Activated CD4-positive, alpha-beta T cell treated with anti-CD3 and anti-CD28 coated beads, Interleukin-2, amount 50 U/mL, for 16 hours (primary cell): ENCODE measurements at regions not wholly inside any gene's neighbourhood (a gene's known extent, or its start where the extent isn't known, plus 50 kb on each side); places are given as distances from the start of the nearest gene placed in this dataset.

Source experiments
- DNase-seq: peaks from one replicate; pipeline ENCODE4 v3.0.0-alpha.2; 2020

- DNase-seq: no peak
Observed at GRCh38 chr21:28263974-28264373, 728.7 kb downstream of the LTN1 start.

GRCh38 chr21:28261298-28261697 is 731.4 kb downstream of the LTN1 start:
- no peak for DNase-seq

- DNase-seq: no peak
Observed at GRCh38 chr21:28257276-28257675, 735.4 kb downstream of the LTN1 start.

- no peak for DNase-seq
Observed at GRCh38 chr21:28256837-28257236, 735.8 kb downstream of the LTN1 start.

GRCh38 chr21:28256420-28256831 is 736.3 kb downstream of the LTN1 start:
- no peak for DNase-seq

- no peak for DNase-seq
Observed at GRCh38 chr21:28253961-28254360, 738.7 kb downstream of the LTN1 start.

- DNase-seq: no peak
Observed at GRCh38 chr21:28253338-28253737, 739.3 kb downstream of the LTN1 start.

- no peak for DNase-seq
Observed at GRCh38 chr21:28252928-28253327, 739.7 kb downstream of the LTN1 start.

- DNase-seq: no peak
Observed at GRCh38 chr21:28250946-28251345, 741.7 kb downstream of the LTN1 start.

GRCh38 chr21:28247454-28248020 is 745.1 kb downstream of the LTN1 start:
- DNase-seq: no peak

- no peak for DNase-seq
Observed at GRCh38 chr21:28240586-28240985, 752.1 kb downstream of the LTN1 start.

GRCh38 chr21:28239340-28239739 is 753.3 kb downstream of the LTN1 start:
- no peak for DNase-seq

- DNase-seq: no peak
Observed at GRCh38 chr21:28237661-28238060, 755.0 kb downstream of the LTN1 start.

GRCh38 chr21:28235169-28235895 is 757.3 kb downstream of the LTN1 start:
- no peak for DNase-seq

GRCh38 chr21:28234326-28234725 is 758.4 kb downstream of the LTN1 start:
- DNase-seq: no peak

- no peak for DNase-seq
Observed at GRCh38 chr21:28233536-28234220, 759.0 kb downstream of the LTN1 start.

GRCh38 chr21:28230559-28230958 is 762.1 kb downstream of the LTN1 start:
- DNase-seq: no peak

GRCh38 chr21:28229814-28230213 is 762.9 kb downstream of the LTN1 start:
- DNase-seq: no peak

- no peak for DNase-seq
Observed at GRCh38 chr21:28228636-28228995, 764.1 kb downstream of the LTN1 start.

- DNase-seq: no peak
Observed at GRCh38 chr21:28227881-28228635, 764.6 kb downstream of the LTN1 start.

- no peak for DNase-seq
Observed at GRCh38 chr21:28226563-28226962, 766.1 kb downstream of the LTN1 start.

GRCh38 chr21:28224191-28224726 is 768.4 kb downstream of the LTN1 start:
- no peak for DNase-seq

- no peak for DNase-seq
Observed at GRCh38 chr21:28221984-28222383, 770.7 kb downstream of the LTN1 start.
